ENCODE measurements at regions not wholly inside any gene's neighbourhood (a gene's known extent, or its start where the extent isn't known, plus 50 kb on each side); places are given as distances from the start of the nearest gene placed in this dataset.

- H3K4me3 ChIP-seq (replicated peaks; ENCODE audit: low read depth, low read length): no peak overlapping the region
- no peak for DNase-seq (ENCODE audit: extremely low read depth, insufficient read length)
- no peaks in the 10 kb centered on the region for H3K27me3 ChIP-seq (replicated peaks; ENCODE audit: control insufficient read depth, insufficient read depth, low read length)
- TF ChIP-seq CTCF (IDR thresholded peaks at IDR 0.05; ENCODE audit: insufficient read depth, low read length, poor library complexity, severe bottlenecking): no peak
- no peaks in the 10 kb centered on the region for H3K36me3 ChIP-seq (ENCODE audit: control insufficient read depth, insufficient read depth, low read length)
Observed at GRCh38 chr18:68566991-68567390, 147.9 kb downstream of the TMX3 start.

GRCh38 chr18:68564961-68565360, 149.9 kb downstream of the TMX3 start:
- no peak for TF ChIP-seq CTCF (IDR thresholded peaks at IDR 0.05; ENCODE audit: insufficient read depth, low read length, poor library complexity, severe bottlenecking)
- no peak overlapping the region for H3K4me3 ChIP-seq (replicated peaks; ENCODE audit: low read depth, low read length)
- H3K27me3 ChIP-seq (replicated peaks; ENCODE audit: control insufficient read depth, insufficient read depth, low read length): no peaks in the 10 kb centered on the region
- no peak for DNase-seq (ENCODE audit: extremely low read depth, insufficient read length)
- H3K36me3 ChIP-seq (ENCODE audit: control insufficient read depth, insufficient read depth, low read length): no peaks in the 10 kb centered on the region

GRCh38 chr18:68564351-68564750, 150.6 kb downstream of the TMX3 start:
- no peak for DNase-seq (ENCODE audit: extremely low read depth, insufficient read length)
- Histone ChIP-seq H3K27me3 (replicated peaks; ENCODE audit: control insufficient read depth, insufficient read depth, low read length) (no peaks in the 10 kb centered on the region), H3K4me3 (replicated peaks; ENCODE audit: low read depth, low read length) (no peak overlapping the region), H3K36me3 (ENCODE audit: control insufficient read depth, insufficient read depth, low read length) (no peaks in the 10 kb centered on the region)
- TF ChIP-seq CTCF (IDR thresholded peaks at IDR 0.05; ENCODE audit: insufficient read depth, low read length, poor library complexity, severe bottlenecking): no peak

GRCh38 chr18:68560128-68560527, 154.8 kb downstream of the TMX3 start:
- H3K4me3 ChIP-seq (replicated peaks; ENCODE audit: low read depth, low read length): no peak overlapping the region
- no peak for DNase-seq (ENCODE audit: extremely low read depth, insufficient read length)
- no peaks in the 10 kb centered on the region for H3K27me3 ChIP-seq (replicated peaks; ENCODE audit: control insufficient read depth, insufficient read depth, low read length)
- no peaks in the 10 kb centered on the region for H3K36me3 ChIP-seq (ENCODE audit: control insufficient read depth, insufficient read depth, low read length)
- no peak for TF ChIP-seq CTCF (IDR thresholded peaks at IDR 0.05; ENCODE audit: insufficient read depth, low read length, poor library complexity, severe bottlenecking)

GRCh38 chr18:68557183-68557582, 157.7 kb downstream of the TMX3 start:
- no peak for DNase-seq (ENCODE audit: extremely low read depth, insufficient read length)
- no peak for TF ChIP-seq CTCF (IDR thresholded peaks at IDR 0.05; ENCODE audit: insufficient read depth, low read length, poor library complexity, severe bottlenecking)
- Histone ChIP-seq H3K36me3 (ENCODE audit: control insufficient read depth, insufficient read depth, low read length) (no peaks in the 10 kb centered on the region), H3K27me3 (replicated peaks; ENCODE audit: control insufficient read depth, insufficient read depth, low read length) (no peaks in the 10 kb centered on the region), H3K4me3 (replicated peaks; ENCODE audit: low read depth, low read length) (no peak overlapping the region)

- no peaks in the 10 kb centered on the region for H3K27me3 ChIP-seq (replicated peaks; ENCODE audit: control insufficient read depth, insufficient read depth, low read length)
- H3K36me3 ChIP-seq (ENCODE audit: control insufficient read depth, insufficient read depth, low read length): no peaks in the 10 kb centered on the region
- no peak for DNase-seq (ENCODE audit: extremely low read depth, insufficient read length)
- no peak for TF ChIP-seq CTCF (IDR thresholded peaks at IDR 0.05; ENCODE audit: insufficient read depth, low read length, poor library complexity, severe bottlenecking)
- H3K4me3 ChIP-seq (replicated peaks; ENCODE audit: low read depth, low read length): no peak overlapping the region
Observed at GRCh38 chr18:68555879-68556301, 159.0 kb downstream of the TMX3 start.

Data from GM06990 (cell line).